ENCODE measurements at regions not wholly inside any gene's neighbourhood (a gene's known extent, or its start where the extent isn't known, plus 50 kb on each side); places are given as distances from the start of the nearest gene placed in this dataset.
"Not testable (repeated sequence)": the region's sequence is repeated elsewhere in the genome, so short reads cannot be mapped to it uniquely, and the experiment has no call there.

DNA sequence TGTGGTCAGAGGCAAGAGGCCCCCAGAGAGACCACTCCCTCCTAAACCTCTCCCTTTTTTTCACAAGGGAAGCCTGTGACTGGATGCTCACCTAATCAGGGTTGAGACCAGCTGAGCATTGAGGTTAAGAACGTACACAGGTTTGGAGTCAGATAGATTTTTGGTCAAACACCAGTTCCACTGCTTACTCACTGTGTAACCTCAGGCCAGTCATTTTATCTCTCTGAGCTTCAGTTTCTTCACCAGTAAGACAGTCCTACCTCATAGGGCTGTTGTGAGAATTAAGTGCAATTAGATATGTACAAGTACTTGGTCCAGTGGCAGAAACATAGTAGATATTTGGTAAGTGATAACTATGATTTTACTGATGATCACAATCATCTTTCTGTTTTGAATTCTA lies 256.8 kb downstream of the CDK5RAP2 start:
- H3K36me3 ChIP-seq (ENCODE audit: control insufficient read depth, insufficient read depth, low read length): no peaks in the 10 kb centered on the region
- 80 to 97% methylated on average over 1 of the region's 1 CpG for WGBS, 2 experiments
- H3K9me3 ChIP-seq (ENCODE audit: control insufficient read depth, low read length): no peaks in the 10 kb centered on the region
- no peak overlapping the region for H3K4me3 ChIP-seq (ENCODE audit: insufficient read depth, low read depth, low read length)
- H3K27me3 ChIP-seq (ENCODE audit: control insufficient read depth, insufficient read depth, low read length, poor library complexity, severe bottlenecking): no peaks in the 10 kb centered on the region
- peaks cover 10% of the 10 kb centered on the region for H3K4me1 ChIP-seq (ENCODE audit: control insufficient read depth, insufficient read depth, low read length)
- no peak overlapping the region for H3K27ac ChIP-seq (ENCODE audit: insufficient read depth, low read depth, low read length, poor library complexity, severe bottlenecking)

DNA sequence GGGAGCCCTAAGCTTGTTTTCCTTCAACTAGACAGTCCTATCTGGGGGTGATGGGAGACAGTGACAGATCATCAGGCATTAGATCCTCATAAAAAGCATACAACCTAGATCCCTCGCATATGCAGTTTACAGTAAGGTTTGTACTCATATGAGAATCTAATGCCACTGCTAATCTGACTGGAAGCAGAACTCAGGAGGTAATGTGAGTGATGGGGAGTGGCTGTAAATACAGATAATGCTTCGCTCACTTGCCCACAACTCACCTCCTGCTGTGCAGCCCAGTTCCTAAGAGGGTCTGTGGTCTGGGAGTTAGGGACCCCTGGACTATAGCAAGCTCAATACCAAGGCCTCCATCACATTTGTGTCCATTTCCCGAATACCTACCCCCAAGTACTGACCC lies 260.5 kb downstream of the CDK5RAP2 start:
- Histone ChIP-seq H3K27me3 (ENCODE audit: control insufficient read depth, insufficient read depth, low read length, poor library complexity, severe bottlenecking) (no peaks in the 10 kb centered on the region), H3K4me3 (ENCODE audit: insufficient read depth, low read depth, low read length) (no peak overlapping the region), H3K27ac (ENCODE audit: insufficient read depth, low read depth, low read length, poor library complexity, severe bottlenecking) (no peak overlapping the region), H3K36me3 (ENCODE audit: control insufficient read depth, insufficient read depth, low read length) (no peaks in the 10 kb centered on the region), H3K9me3 (ENCODE audit: control insufficient read depth, low read length) (no peaks in the 10 kb centered on the region), H3K4me1 (ENCODE audit: control insufficient read depth, insufficient read depth, low read length) (no peaks in the 10 kb centered on the region)
- WGBS, 2 experiments: 94 to 96% methylated on average over 2 to 3 of the region's 3 CpGs

DNA sequence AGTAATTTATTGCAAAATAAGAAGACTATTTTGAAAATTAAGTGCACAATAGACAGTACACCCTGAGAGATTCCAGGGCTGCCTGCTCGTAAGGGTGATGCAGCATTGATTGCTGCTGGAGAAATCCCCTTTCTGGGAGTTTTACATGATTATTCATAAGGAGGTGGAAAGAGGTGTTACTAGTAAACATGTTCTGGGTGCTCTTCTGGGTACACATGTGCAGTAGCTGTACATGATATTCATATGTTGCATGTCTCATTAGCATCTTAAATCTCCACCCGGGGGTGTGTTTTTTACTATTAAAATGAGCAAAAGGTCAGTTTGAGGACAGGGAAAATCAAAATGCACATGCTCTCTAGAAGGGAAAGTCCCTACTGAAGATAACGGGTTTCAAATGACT lies 264.8 kb downstream of the CDK5RAP2 start:
- no peak overlapping the region for H3K4me3 ChIP-seq (ENCODE audit: insufficient read depth, low read depth, low read length)
- no peaks in the 10 kb centered on the region for H3K27me3 ChIP-seq (ENCODE audit: control insufficient read depth, insufficient read depth, low read length, poor library complexity, severe bottlenecking)
- H3K4me1 ChIP-seq (ENCODE audit: control insufficient read depth, insufficient read depth, low read length): no peaks in the 10 kb centered on the region
- no peaks in the 10 kb centered on the region for H3K9me3 ChIP-seq (ENCODE audit: control insufficient read depth, low read length)
- 78 to 82% methylated on average over 3 of the region's 3 CpGs for WGBS, 2 experiments
- no peaks in the 10 kb centered on the region for H3K36me3 ChIP-seq (ENCODE audit: control insufficient read depth, insufficient read depth, low read length)
- no peak overlapping the region for H3K27ac ChIP-seq (ENCODE audit: insufficient read depth, low read depth, low read length, poor library complexity, severe bottlenecking)

DNA sequence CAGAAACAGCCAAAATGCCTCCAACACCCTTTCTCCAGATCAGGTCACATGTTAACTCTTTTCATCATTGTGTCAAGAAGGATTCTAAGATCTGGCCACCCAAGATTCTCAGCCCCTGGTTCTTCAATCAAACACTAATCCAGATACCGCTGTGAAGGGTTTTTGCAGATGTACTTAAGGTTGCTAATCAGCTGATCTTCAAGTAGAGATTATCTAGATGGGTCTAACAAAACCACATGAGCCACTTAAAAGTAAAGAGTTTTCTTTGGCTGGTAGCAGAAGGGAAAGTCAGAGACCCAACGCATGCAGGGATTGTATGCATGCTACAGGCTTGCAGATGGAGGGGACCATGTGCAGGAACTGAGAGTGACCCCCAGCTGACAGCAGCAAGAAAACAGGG lies 267.9 kb downstream of the CDK5RAP2 start:
- no peaks in the 10 kb centered on the region for H3K4me1 ChIP-seq (ENCODE audit: control insufficient read depth, insufficient read depth, low read length)
- H3K27ac ChIP-seq (ENCODE audit: insufficient read depth, low read depth, low read length, poor library complexity, severe bottlenecking): no peak overlapping the region
- no peaks in the 10 kb centered on the region for H3K27me3 ChIP-seq (ENCODE audit: control insufficient read depth, insufficient read depth, low read length, poor library complexity, severe bottlenecking)
- H3K36me3 ChIP-seq (ENCODE audit: control insufficient read depth, insufficient read depth, low read length): no peaks in the 10 kb centered on the region
- H3K9me3 ChIP-seq (ENCODE audit: control insufficient read depth, low read length): no peaks in the 10 kb centered on the region
- WGBS, 2 experiments: 86 to 96% methylated on average over 2 of the region's 2 CpGs
- no peak overlapping the region for H3K4me3 ChIP-seq (ENCODE audit: insufficient read depth, low read depth, low read length)

DNA sequence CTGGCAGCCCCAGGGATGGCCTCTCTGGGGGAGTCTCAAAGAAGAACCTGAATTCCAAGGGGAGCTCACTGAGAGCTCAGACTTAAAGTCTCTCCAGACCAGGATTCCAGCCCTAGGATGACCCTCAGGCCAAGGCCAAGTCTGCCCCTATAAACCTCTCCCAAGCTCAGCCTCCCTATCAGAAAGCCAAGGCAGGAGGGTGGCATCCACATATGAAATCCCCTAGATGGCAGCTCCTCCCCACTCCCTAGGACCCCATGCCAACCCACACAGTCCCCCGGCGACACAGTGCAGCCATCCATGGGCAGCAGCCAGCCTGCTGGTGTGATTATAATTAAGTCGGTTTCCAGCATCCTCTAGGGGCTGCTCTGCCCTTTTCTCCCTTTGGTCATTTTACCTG lies 269.9 kb downstream of the CDK5RAP2 start:
- Histone ChIP-seq H3K27me3 (ENCODE audit: control insufficient read depth, insufficient read depth, low read length, poor library complexity, severe bottlenecking) (no peaks in the 10 kb centered on the region), H3K4me3 (ENCODE audit: insufficient read depth, low read depth, low read length) (no peak overlapping the region), H3K27ac (ENCODE audit: insufficient read depth, low read depth, low read length, poor library complexity, severe bottlenecking) (no peak overlapping the region), H3K9me3 (ENCODE audit: control insufficient read depth, low read length) (no peaks in the 10 kb centered on the region), H3K36me3 (ENCODE audit: control insufficient read depth, insufficient read depth, low read length) (no peaks in the 10 kb centered on the region), H3K4me1 (ENCODE audit: control insufficient read depth, insufficient read depth, low read length) (no peaks in the 10 kb centered on the region)
- WGBS, 2 experiments: 80 to 81% methylated on average over 3 of the region's 3 CpGs

DNA sequence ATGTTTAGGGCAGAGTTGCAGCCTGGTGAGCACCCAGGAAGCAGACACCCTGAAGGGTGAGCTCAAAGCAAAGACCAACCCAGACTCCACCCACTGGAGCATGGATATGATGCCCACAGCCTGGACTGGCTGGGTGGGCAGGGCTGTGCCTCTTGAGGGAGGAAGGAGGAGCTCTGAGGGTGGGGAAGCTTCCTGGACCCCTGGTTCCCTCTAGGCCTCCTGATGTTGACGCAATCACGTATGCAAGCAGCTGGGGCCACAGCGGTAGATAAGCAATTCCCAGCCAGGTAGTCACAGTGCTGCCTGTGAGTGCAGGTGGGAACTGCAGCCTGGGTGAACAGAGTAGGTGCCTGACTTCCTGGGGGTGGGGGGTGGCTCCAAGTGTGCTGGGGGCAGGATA lies 271.5 kb downstream of the CDK5RAP2 start:
- Histone ChIP-seq H3K4me1 (ENCODE audit: control insufficient read depth, insufficient read depth, low read length) (no peaks in the 10 kb centered on the region), H3K27me3 (ENCODE audit: control insufficient read depth, insufficient read depth, low read length, poor library complexity, severe bottlenecking) (no peaks in the 10 kb centered on the region), H3K4me3 (ENCODE audit: insufficient read depth, low read depth, low read length) (no peak overlapping the region), H3K9me3 (ENCODE audit: control insufficient read depth, low read length) (no peaks in the 10 kb centered on the region), H3K27ac (ENCODE audit: insufficient read depth, low read depth, low read length, poor library complexity, severe bottlenecking) (no peak overlapping the region), H3K36me3 (ENCODE audit: control insufficient read depth, insufficient read depth, low read length) (no peaks in the 10 kb centered on the region)
- WGBS, 2 experiments: 68% methylated on average over 3 of the region's 3 CpGs

DNA sequence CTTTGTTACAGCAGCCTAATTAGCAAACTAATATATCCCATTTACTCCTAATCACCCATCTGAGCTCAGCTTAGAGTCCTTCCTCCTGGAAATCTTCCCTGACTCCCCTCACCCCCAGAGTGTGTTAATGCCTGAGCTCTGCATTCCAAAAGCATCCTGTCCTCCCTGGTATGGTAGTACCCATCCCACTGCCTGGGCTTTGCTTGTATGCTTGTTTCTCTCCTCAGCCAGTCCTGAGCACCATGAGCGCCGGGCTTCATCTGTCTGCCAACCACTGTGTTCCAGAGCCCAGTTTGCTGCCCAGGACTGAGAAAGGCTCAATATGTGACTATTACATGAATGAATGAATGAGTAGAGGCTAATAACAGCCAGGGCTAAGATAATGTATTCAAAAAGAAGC lies 272.4 kb downstream of the CDK5RAP2 start:
- Histone ChIP-seq H3K36me3 (ENCODE audit: control insufficient read depth, insufficient read depth, low read length) (no peaks in the 10 kb centered on the region), H3K4me1 (ENCODE audit: control insufficient read depth, insufficient read depth, low read length) (no peaks in the 10 kb centered on the region), H3K27me3 (ENCODE audit: control insufficient read depth, insufficient read depth, low read length, poor library complexity, severe bottlenecking) (no peaks in the 10 kb centered on the region), H3K9me3 (ENCODE audit: control insufficient read depth, low read length) (no peaks in the 10 kb centered on the region), H3K27ac (ENCODE audit: insufficient read depth, low read depth, low read length, poor library complexity, severe bottlenecking) (no peak overlapping the region), H3K4me3 (ENCODE audit: insufficient read depth, low read depth, low read length) (no peak overlapping the region)
- 88 to 89% methylated on average over 2 of the region's 2 CpGs for WGBS, 2 experiments

DNA sequence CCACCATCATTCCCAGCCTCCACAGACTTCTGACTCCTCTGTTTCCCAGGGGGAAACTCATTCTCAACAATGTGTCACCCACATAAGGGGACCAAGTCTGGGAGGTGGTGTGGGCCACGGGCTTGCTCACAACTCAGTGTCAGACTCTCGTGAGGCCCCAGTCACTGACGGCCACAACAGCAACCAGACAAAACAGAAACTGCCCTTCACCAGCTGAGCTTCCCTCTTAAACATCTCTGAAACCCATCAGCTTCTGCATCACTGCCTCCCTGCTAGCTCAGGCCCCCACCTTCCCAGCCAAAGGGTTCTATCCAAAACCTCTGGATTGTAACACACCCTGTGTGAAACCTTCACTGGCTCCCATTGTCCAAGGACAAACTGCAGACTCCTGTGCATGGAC lies 273.4 kb downstream of the CDK5RAP2 start:
- Histone ChIP-seq H3K36me3 (ENCODE audit: control insufficient read depth, insufficient read depth, low read length) (no peaks in the 10 kb centered on the region), H3K4me1 (ENCODE audit: control insufficient read depth, insufficient read depth, low read length) (no peaks in the 10 kb centered on the region), H3K27me3 (ENCODE audit: control insufficient read depth, insufficient read depth, low read length, poor library complexity, severe bottlenecking) (no peaks in the 10 kb centered on the region), H3K9me3 (ENCODE audit: control insufficient read depth, low read length) (no peaks in the 10 kb centered on the region), H3K4me3 (ENCODE audit: insufficient read depth, low read depth, low read length) (no peak overlapping the region), H3K27ac (ENCODE audit: insufficient read depth, low read depth, low read length, poor library complexity, severe bottlenecking) (no peak overlapping the region)
- 91 to 93% methylated on average over 3 of the region's 3 CpGs for WGBS, 2 experiments

DNA sequence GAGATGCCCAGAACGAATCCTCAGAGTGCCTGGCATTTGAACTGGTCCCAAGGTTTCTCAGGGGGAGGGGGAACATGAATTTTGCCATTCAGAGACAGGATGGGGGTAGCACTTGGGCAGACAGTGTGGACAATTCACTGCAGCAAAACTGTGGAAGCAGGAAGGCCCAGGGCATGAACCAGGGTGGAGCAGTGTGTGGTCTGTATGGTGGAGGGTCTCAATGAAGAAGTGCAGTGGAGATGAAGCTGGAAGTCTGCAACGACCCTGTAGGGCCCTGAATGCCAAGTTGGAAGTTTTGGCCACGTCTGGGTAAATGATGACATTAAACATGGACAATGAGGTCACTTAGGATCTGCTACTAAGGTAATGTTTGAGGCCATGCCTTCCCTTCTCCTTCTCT lies 273.9 kb downstream of the CDK5RAP2 start:
- Histone ChIP-seq H3K27me3 (ENCODE audit: control insufficient read depth, insufficient read depth, low read length, poor library complexity, severe bottlenecking) (no peaks in the 10 kb centered on the region), H3K27ac (ENCODE audit: insufficient read depth, low read depth, low read length, poor library complexity, severe bottlenecking) (no peak overlapping the region), H3K9me3 (ENCODE audit: control insufficient read depth, low read length) (no peaks in the 10 kb centered on the region), H3K36me3 (ENCODE audit: control insufficient read depth, insufficient read depth, low read length) (no peaks in the 10 kb centered on the region), H3K4me3 (ENCODE audit: insufficient read depth, low read depth, low read length) (no peak overlapping the region), H3K4me1 (ENCODE audit: control insufficient read depth, insufficient read depth, low read length) (no peaks in the 10 kb centered on the region)
- WGBS, 2 experiments: 92 to 96% methylated on average over 3 of the region's 3 CpGs

DNA sequence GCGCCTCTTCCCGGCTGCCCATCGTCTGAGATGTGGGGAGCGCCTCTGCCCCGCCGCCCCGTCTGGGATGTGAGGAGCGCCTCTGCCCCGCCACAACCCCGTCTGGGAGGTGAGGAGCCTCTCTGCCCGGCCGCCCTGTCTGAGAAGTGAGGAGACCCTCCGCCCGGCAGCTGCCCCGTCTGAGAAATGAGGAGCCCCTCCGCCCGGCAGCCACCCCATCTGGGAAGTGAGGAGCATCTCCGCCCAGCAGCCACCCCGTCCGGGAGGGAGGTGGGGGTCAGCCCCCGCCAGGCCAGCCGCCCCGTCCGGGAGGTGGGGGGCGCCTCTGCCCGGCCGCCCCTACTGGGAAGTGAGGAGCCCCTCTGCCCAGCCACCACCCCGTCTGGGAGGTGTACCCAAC lies 275.1 kb downstream of the CDK5RAP2 start:
- not testable (repeated sequence) for H3K27me3 ChIP-seq (ENCODE audit: control insufficient read depth, insufficient read depth, low read length, poor library complexity, severe bottlenecking); H3K4me3 ChIP-seq (ENCODE audit: insufficient read depth, low read depth, low read length); H3K9me3 ChIP-seq (ENCODE audit: control insufficient read depth, low read length); H3K4me1 ChIP-seq (ENCODE audit: control insufficient read depth, insufficient read depth, low read length); H3K27ac ChIP-seq (ENCODE audit: insufficient read depth, low read depth, low read length, poor library complexity, severe bottlenecking); H3K36me3 ChIP-seq (ENCODE audit: control insufficient read depth, insufficient read depth, low read length)
- 97% methylated on average over 21 to 24 of the region's 28 CpGs for WGBS, 2 experiments

DNA sequence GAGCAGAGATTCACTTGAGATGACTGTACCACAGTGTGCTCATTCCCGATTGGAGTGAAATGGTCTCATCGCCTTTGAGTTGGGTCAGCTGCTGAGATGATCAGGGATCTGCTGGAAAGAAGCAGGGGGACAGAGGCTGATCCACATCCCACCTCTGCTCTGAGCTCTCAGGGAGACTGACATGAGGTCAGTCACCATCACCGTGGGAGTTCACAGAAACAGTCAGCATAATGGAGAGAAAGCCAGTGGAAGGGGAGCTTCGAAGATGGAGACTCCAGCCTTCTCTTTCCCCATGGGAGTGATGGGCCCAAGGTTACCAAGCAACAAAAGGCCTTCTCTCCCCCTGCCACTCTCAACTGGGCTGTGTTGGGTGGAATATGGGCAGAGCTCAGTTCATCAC lies 276.4 kb downstream of the CDK5RAP2 start:
- no peaks in the 10 kb centered on the region for H3K9me3 ChIP-seq (ENCODE audit: control insufficient read depth, low read length)
- no peak overlapping the region for H3K27ac ChIP-seq (ENCODE audit: insufficient read depth, low read depth, low read length, poor library complexity, severe bottlenecking)
- no peak overlapping the region for H3K4me3 ChIP-seq (ENCODE audit: insufficient read depth, low read depth, low read length)
- H3K4me1 ChIP-seq (ENCODE audit: control insufficient read depth, insufficient read depth, low read length): no peaks in the 10 kb centered on the region
- H3K36me3 ChIP-seq (ENCODE audit: control insufficient read depth, insufficient read depth, low read length): no peaks in the 10 kb centered on the region
- H3K27me3 ChIP-seq (ENCODE audit: control insufficient read depth, insufficient read depth, low read length, poor library complexity, severe bottlenecking): no peaks in the 10 kb centered on the region
- 92 to 94% methylated on average over 4 of the region's 4 CpGs for WGBS, 2 experiments

Measured in ectodermal cell (in vitro differentiated cells).